IMR-90 (cell line): ENCODE measurements at regions not wholly inside any gene's neighbourhood (a gene's known extent, or its start where the extent isn't known, plus 50 kb on each side); places are given as distances from the start of the nearest gene placed in this dataset.

Source experiments
- ATAC-seq: fragments of 200-7000 bp; cut with Tn5 transposase; 2 replicates; pipeline ENCODE4 v1.9.1; 2020; ENCODE audit warnings: low read depth, mild to moderate bottlenecking, moderate library complexity
- BruUV-seq: library from RNA; stranded (reverse); fragments of 400-500 nt; replicated peaks from 2 replicates; lab custom pipeline; 2021; lab: Mats Ljungman, UMichigan
- CTCF ChIA-PET: fragments of 300-600 bp; formaldehyde crosslinking; extraction: SDS; loops from one replicate; lab custom pipeline; 2021; ENCODE audit warnings: antibody characterized with exemption; lab: Yijun Ruan, JAX
- POLR2A ChIA-PET: fragments of 300-600 bp; sonication (Branson Sonifier 250); formaldehyde crosslinking; loops from one replicate; lab custom pipeline; 2022; ENCODE audit warnings: antibody characterized with exemption; ENCODE audit not compliant: unreplicated experiment; lab: Charles Lee
- DNase-seq: peaks from one replicate; pipeline ENCODE4 v3.0.0; 2013
- H2AFZ ChIP-seq: replicated peaks from 2 replicates; pipeline ENCODE3; 2013; ENCODE audit warnings: low read length, mild to moderate bottlenecking; ENCODE audit not compliant: poor library complexity
- H2AK5ac ChIP-seq: 2 replicates; pipeline ENCODE4 v1.6.1; 2013; ENCODE audit warnings: low read depth, low read length, inconsistent platforms
- H2AK9ac ChIP-seq: replicated peaks from 2 replicates; pipeline ENCODE3; 2013; ENCODE audit warnings: mild to moderate bottlenecking, low read depth, low read length, moderate library complexity; ENCODE audit not compliant: poor library complexity
- H2BK120ac ChIP-seq: 2 replicates; pipeline ENCODE4 v1.6.1; 2013; ENCODE audit warnings: low read depth, low read length, inconsistent platforms
- H2BK15ac ChIP-seq: 3 replicates; pipeline ENCODE4 v1.6.1; 2013; ENCODE audit warnings: low read depth, low read length, inconsistent platforms
- H2BK20ac ChIP-seq: 2 replicates; pipeline ENCODE4 v1.6.1; 2013; ENCODE audit warnings: low read depth, mild to moderate bottlenecking, inconsistent platforms, low read length, moderate library complexity
- H2BK5ac ChIP-seq: 2 replicates; pipeline ENCODE4 v1.6.1; 2013; ENCODE audit warnings: mild to moderate bottlenecking, low read depth, low read length, inconsistent platforms; ENCODE audit not compliant: poor library complexity, severe bottlenecking
- H3K14ac ChIP-seq: replicated peaks from 2 replicates; pipeline ENCODE4 v1.6.1; 2013; ENCODE audit warnings: low read depth, low read length, inconsistent platforms
- H3K18ac ChIP-seq: 2 replicates; pipeline ENCODE4 v1.6.1; 2013; ENCODE audit warnings: low read depth, low read length, control low read depth
- H3K23ac ChIP-seq: 2 replicates; pipeline ENCODE4 v1.6.1; 2013; ENCODE audit warnings: low read depth, low read length, inconsistent platforms
- H3K27ac ChIP-seq: 2 replicates; pipeline ENCODE4 v1.5.1; 2013; ENCODE audit warnings: mild to moderate bottlenecking, control low read depth, low read length; ENCODE audit not compliant: insufficient read depth
- H3K27me3 ChIP-seq: 2 replicates; pipeline ENCODE4 v1.6.1; 2013; ENCODE audit warnings: low read length; ENCODE audit not compliant: control insufficient read depth, insufficient read depth
- H3K36me3 ChIP-seq: 2 replicates; pipeline ENCODE4 v1.6.1; 2013; ENCODE audit warnings: low read length, mixed read lengths; ENCODE audit not compliant: control insufficient read depth, insufficient read depth
- H3K4ac ChIP-seq: 2 replicates; pipeline ENCODE4 v1.6.1; 2013; ENCODE audit warnings: low read depth, low read length, inconsistent platforms
- H3K4me1 ChIP-seq: 2 replicates; pipeline ENCODE4 v1.6.1; 2013; ENCODE audit warnings: low read length, mixed read lengths; ENCODE audit not compliant: control insufficient read depth, insufficient read depth
- H3K4me2 ChIP-seq: 2 replicates; pipeline ENCODE4 v1.6.1; 2013; ENCODE audit warnings: low read depth, mild to moderate bottlenecking, control low read depth, low read length, moderate library complexity
- H3K4me3 ChIP-seq: 2 replicates; pipeline ENCODE4 v1.5.1; 2013; ENCODE audit warnings: low read depth, mild to moderate bottlenecking, control low read depth, low read length, moderate library complexity; ENCODE audit not compliant: insufficient read depth
- H3K56ac ChIP-seq: 2 replicates; pipeline ENCODE4 v1.6.1; 2013; ENCODE audit warnings: low read length, inconsistent platforms; ENCODE audit not compliant: insufficient read depth; ENCODE audit errors: extremely low read depth
- H3K79me1 ChIP-seq, 2 experiments: 2 replicates each; pipeline ENCODE4 v1.6.1; 2013; ENCODE audit warnings: low read length in 2 of 2, inconsistent platforms in 1 of 2, low read depth in 1 of 2
- H3K9ac ChIP-seq: 2 replicates; pipeline ENCODE4 v1.6.1; 2013; ENCODE audit warnings: low read depth, low read length, control low read depth
- H3K9me1 ChIP-seq: 2 replicates; pipeline ENCODE4 v1.6.1; 2013; ENCODE audit warnings: low read length, inconsistent platforms; ENCODE audit not compliant: insufficient read depth
- H3K9me3 ChIP-seq: 2 replicates; pipeline ENCODE4 v1.6.1; 2013; ENCODE audit warnings: low read length; ENCODE audit not compliant: control insufficient read depth, insufficient read depth
- H4K20me1 ChIP-seq: 2 replicates; pipeline ENCODE4 v1.6.1; 2013; ENCODE audit warnings: low read length, inconsistent platforms; ENCODE audit not compliant: insufficient read depth
- H4K5ac ChIP-seq: 2 replicates; pipeline ENCODE4 v1.6.1; 2013; ENCODE audit warnings: mild to moderate bottlenecking, low read depth, low read length, control low read depth
- H4K8ac ChIP-seq, 2 experiments: 2 replicates each; pipeline ENCODE4 v1.6.1; 2013; ENCODE audit warnings: low read depth in 2 of 2, low read length in 2 of 2, control low read depth in 1 of 2, inconsistent platforms in 1 of 2
- H4K91ac ChIP-seq: 2 replicates; pipeline ENCODE4 v1.6.1; 2013; ENCODE audit warnings: low read depth, low read length, inconsistent platforms; ENCODE audit not compliant: insufficient read depth
- BHLHE40 ChIP-seq: fragments of 150-350 bp; IDR thresholded peaks from 2 replicates; pipeline ENCODE4 v1.6.1; 2016; ENCODE audit warnings: mild to moderate bottlenecking, low read depth, low read length
- CEBPB ChIP-seq: IDR thresholded peaks from 2 replicates; pipeline ENCODE4 v1.6.1; 2012; ENCODE audit warnings: low read depth, low read length, improper control_type of control experiment
- ELK1 ChIP-seq: fragments of 150-350 bp; IDR thresholded peaks from 2 replicates; pipeline ENCODE4 v1.6.1; 2016; ENCODE audit warnings: low read depth, mild to moderate bottlenecking, low read length, moderate library complexity, borderline replicate concordance
- FOS ChIP-seq: fragments of 150-350 bp; IDR thresholded peaks from 2 replicates; pipeline ENCODE4 v1.6.1; 2016; ENCODE audit warnings: low read depth, low read length
- MAFK ChIP-seq: IDR thresholded peaks from 2 replicates; pipeline ENCODE4 v1.6.1; 2012; ENCODE audit warnings: low read depth, low read length, improper control_type of control experiment
- MXI1 ChIP-seq: IDR thresholded peaks from 2 replicates; pipeline ENCODE4 v1.6.1; 2012; ENCODE audit warnings: low read depth, mild to moderate bottlenecking, low read length, moderate library complexity, borderline replicate concordance
- RAD21 ChIP-seq: IDR thresholded peaks from 2 replicates; pipeline ENCODE4 v1.6.1; 2012; ENCODE audit warnings: low read length, improper control_type of control experiment
- RCOR1 ChIP-seq: IDR thresholded peaks from 2 replicates; pipeline ENCODE4 v1.6.1; 2012; ENCODE audit warnings: mild to moderate bottlenecking, low read length, improper control_type of control experiment; ENCODE audit not compliant: insufficient replicate concordance
- RFX5 ChIP-seq: IDR thresholded peaks from 2 replicates; pipeline ENCODE4 v1.8.0; 2012; ENCODE audit warnings: low read depth, mild to moderate bottlenecking, low read length, moderate library complexity
- SMC3 ChIP-seq: fragments of 150-350 bp; IDR thresholded peaks from 2 replicates; pipeline ENCODE4 v1.6.1; 2016; ENCODE audit warnings: low read depth, mild to moderate bottlenecking, antibody characterized with exemption, low read length, moderate library complexity
- WGBS, 2 experiments: methylation state at CpG; one replicate each; pipeline versions ENCODE4 v1.1.5 to v1.1.7; 2013; ENCODE audit warnings: missing lambda C conversion rate in 2 of 2; ENCODE audit not compliant: insufficient read length in 1 of 2; ENCODE audit errors: extremely low coverage in 2 of 2; 5-methylcytosine and 5-hydroxymethylcytosine counted together
- dilution Hi-C: fragments of 300-500 bp; cut with HindIII; formaldehyde crosslinking; loops from one replicate; pipeline ENCODE4 v1.14.3; 2018; ENCODE audit warnings: low sequenced_read_pairs; ENCODE audit not compliant: unreplicated experiment
- in situ Hi-C: fragments of 300-500 bp; cut with MboI; formaldehyde crosslinking; loops from 3 replicates; pipeline ENCODE4 v1.14.3; 2019; ENCODE audit warnings: low sequenced_read_pairs, inconsistent platforms, mixed read lengths
- intact Hi-C: fragments of 100-400 bp; cut with micrococcal nuclease; formaldehyde crosslinking; loops from 2 replicates; pipeline ENCODE4 v1.10.0; 2022
- TF ChIP-seq, protein P1 (sequence below): conservative IDR thresholded peaks from 2 replicates; pipeline ENCODE4 v1.5.1; 2012; ENCODE audit warnings: mild to moderate bottlenecking, low read depth, low read length, improper control_type of control experiment
- TF ChIP-seq, protein P2 (sequence below): fragments of 150-350 bp; IDR thresholded peaks from 2 replicates; pipeline ENCODE4 v1.6.1; 2017; ENCODE audit warnings: mild to moderate bottlenecking, antibody characterized with exemption, low read length, low read depth

DNA sequence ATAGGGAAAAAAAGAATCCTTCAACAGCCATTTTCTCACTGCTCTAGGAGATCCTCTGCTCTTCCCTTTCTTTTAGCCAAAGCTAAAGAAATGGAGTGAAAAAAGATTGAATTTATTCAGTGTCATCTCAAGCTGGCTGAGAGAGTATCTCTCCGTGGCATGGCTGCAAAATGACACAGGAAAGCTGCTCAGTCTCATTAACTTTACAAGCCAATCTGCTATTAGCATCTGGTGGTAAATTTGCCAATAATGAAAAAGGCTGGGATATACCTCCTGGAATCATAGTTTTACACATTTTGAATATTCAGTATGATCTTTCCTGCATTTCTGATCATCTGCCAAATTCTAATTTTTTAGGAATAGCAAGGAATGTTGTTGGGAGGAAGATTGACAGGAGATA is 176.8 kb upstream of the CHRM3 start:
- no peak overlapping the region for H3K4ac ChIP-seq
- no peak overlapping the region for H2BK120ac ChIP-seq
- ATAC-seq: no peak
- no CpG with 5 or more reads among the region's 1 CpG for WGBS, 2 experiments
- H3K9me1 ChIP-seq: no peaks in the 10 kb centered on the region
- no peak overlapping the region for H2AFZ ChIP-seq
- no peak overlapping the region for H2BK5ac ChIP-seq
- H2BK20ac ChIP-seq: no peak overlapping the region
- no peaks in the 10 kb centered on the region for H3K27me3 ChIP-seq
- no peak overlapping the region for H2BK15ac ChIP-seq
- no peak overlapping the region for H2AK5ac ChIP-seq
- DNase-seq: no peak
- no peak overlapping the region for H3K27ac ChIP-seq
- no peak overlapping the region for H2AK9ac ChIP-seq
- no peak overlapping the region for H3K9ac ChIP-seq
- H3K23ac ChIP-seq: no peak overlapping the region
- no peak for TF ChIP-seq ELK1
- no peak for TF ChIP-seq CEBPB
- TF ChIP-seq, protein P1, sequence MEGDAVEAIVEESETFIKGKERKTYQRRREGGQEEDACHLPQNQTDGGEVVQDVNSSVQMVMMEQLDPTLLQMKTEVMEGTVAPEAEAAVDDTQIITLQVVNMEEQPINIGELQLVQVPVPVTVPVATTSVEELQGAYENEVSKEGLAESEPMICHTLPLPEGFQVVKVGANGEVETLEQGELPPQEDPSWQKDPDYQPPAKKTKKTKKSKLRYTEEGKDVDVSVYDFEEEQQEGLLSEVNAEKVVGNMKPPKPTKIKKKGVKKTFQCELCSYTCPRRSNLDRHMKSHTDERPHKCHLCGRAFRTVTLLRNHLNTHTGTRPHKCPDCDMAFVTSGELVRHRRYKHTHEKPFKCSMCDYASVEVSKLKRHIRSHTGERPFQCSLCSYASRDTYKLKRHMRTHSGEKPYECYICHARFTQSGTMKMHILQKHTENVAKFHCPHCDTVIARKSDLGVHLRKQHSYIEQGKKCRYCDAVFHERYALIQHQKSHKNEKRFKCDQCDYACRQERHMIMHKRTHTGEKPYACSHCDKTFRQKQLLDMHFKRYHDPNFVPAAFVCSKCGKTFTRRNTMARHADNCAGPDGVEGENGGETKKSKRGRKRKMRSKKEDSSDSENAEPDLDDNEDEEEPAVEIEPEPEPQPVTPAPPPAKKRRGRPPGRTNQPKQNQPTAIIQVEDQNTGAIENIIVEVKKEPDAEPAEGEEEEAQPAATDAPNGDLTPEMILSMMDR: no peak
- no peak for TF ChIP-seq MAFK
- no peak for TF ChIP-seq SMC3
- no peak for TF ChIP-seq RAD21
- no peak for TF ChIP-seq FOS
- no peak for TF ChIP-seq MXI1
- no peak for TF ChIP-seq RFX5
- no peak for TF ChIP-seq BHLHE40
- TF ChIP-seq, protein P2, sequence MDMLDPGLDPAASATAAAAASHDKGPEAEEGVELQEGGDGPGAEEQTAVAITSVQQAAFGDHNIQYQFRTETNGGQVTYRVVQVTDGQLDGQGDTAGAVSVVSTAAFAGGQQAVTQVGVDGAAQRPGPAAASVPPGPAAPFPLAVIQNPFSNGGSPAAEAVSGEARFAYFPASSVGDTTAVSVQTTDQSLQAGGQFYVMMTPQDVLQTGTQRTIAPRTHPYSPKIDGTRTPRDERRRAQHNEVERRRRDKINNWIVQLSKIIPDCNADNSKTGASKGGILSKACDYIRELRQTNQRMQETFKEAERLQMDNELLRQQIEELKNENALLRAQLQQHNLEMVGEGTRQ: no peak
- no peak for TF ChIP-seq RCOR1
- no peak overlapping the region for H3K14ac ChIP-seq
- dilution Hi-C loops: no loop called here
- H3K56ac ChIP-seq: no peak overlapping the region
- no peak overlapping the region for H3K18ac ChIP-seq
- ChIA-PET CTCF (interaction anchor here (1.1 kb wide), 1 partner anchor 957 kb away, joined by 4 read pairs; no protein-coding TSS in a partner anchor), POLR2A (no interaction called here)
- no peaks in the 10 kb centered on the region for H3K4me1 ChIP-seq
- H3K36me3 ChIP-seq: no peaks in the 10 kb centered on the region
- in situ Hi-C loops: no loop called here
- no peaks in the 10 kb centered on the region for H3K79me1 ChIP-seq
- H4K5ac ChIP-seq: no peak overlapping the region
- peaks cover 13% of the 10 kb centered on the region for H3K9me3 ChIP-seq
- no TSS peak for BruUV-seq
- no peak overlapping the region for H4K8ac ChIP-seq
- H3K4me3 ChIP-seq: no peak overlapping the region
- no peak overlapping the region for H3K4me2 ChIP-seq
- intact Hi-C loops: no loop called here
- H4K91ac ChIP-seq: no peak overlapping the region
- H4K20me1 ChIP-seq: no peaks in the 10 kb centered on the region
